K562 (cell line): ENCODE measurements at regions not wholly inside any gene's neighbourhood (a gene's known extent, or its start where the extent isn't known, plus 50 kb on each side); places are given as distances from the start of the nearest gene placed in this dataset.

Experiments
- GTF2A2 ChIP-seq: IDR thresholded peaks from 2 replicates; pipeline ENCODE4 v1.6.1; 2016; ENCODE audit warnings: mild to moderate bottlenecking, missing genetic modification characterization, missing compliant biosample characterization
- OTX1 ChIP-seq: fragments of 450-650 bp; formaldehyde crosslinking; IDR thresholded peaks from 2 replicates; pipeline ENCODE4 v1.4.0; 2022; ENCODE audit warnings: mild to moderate bottlenecking
- PRPF4 ChIP-seq: fragments of 200-400 bp; formaldehyde crosslinking; IDR thresholded peaks from one replicate; pipeline ENCODE4 v1.6.1; 2017; ENCODE audit warnings: low read length, low read depth, mild to moderate bottlenecking; ENCODE audit not compliant: insufficient read depth, poor library complexity, severe bottlenecking
- TAF1 ChIP-seq: IDR thresholded peaks from 2 replicates; pipeline ENCODE4 v1.6.1; 2011; ENCODE audit warnings: mild to moderate bottlenecking, low read length, moderate library complexity; ENCODE audit not compliant: insufficient read depth, control insufficient read depth, severe bottlenecking; ENCODE audit errors: extremely low read depth
- ZNF224 ChIP-seq: sonication (generic); formaldehyde crosslinking; IDR thresholded peaks from 2 replicates; pipeline ENCODE4 v1.8.0; 2022; ENCODE audit warnings: mild to moderate bottlenecking, missing genetic modification reagents
- TF ChIP-seq, protein P1 (sequence below): sonication (generic); formaldehyde crosslinking; IDR thresholded peaks from 2 replicates; pipeline ENCODE4 v1.9.0; 2022; ENCODE audit warnings: mild to moderate bottlenecking, missing genetic modification reagents
- TF ChIP-seq, protein P2 (sequence below), 3 experiments: IDR thresholded peaks in 2 of 3; conservative IDR thresholded peaks in 1 of 3; 2 replicates each; pipeline ENCODE4 v1.5.1; 2011 to 2012; ENCODE audit warnings: low read length in 3 of 3, mild to moderate bottlenecking in 3 of 3, control low read depth in 2 of 3, improper control_type of control experiment in 1 of 3, inconsistent platforms in 1 of 3, low read depth in 1 of 3, mixed read lengths in 1 of 3, moderate library complexity in 1 of 3; ENCODE audit not compliant: insufficient read depth in 2 of 3

DNA sequence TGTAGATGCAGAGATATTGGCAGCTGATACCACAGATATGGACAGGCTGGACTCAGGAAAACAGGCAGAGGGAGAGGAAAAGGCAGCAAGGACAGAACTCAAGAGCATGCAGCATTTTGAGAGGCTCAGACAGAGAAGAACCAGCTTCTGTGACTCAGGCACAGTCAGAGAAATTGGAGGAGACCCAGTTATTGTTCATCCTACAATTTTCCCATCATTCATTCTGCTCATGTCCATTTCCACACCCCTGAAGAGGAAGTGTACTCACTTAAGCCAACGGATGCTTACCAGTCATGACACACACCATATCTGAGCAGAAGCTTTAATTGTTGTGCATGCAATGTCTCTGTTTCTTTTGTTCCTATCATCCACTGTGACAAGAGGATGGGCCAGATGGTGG is 359.8 kb upstream of the HTR2A start:
- TF ChIP-seq OTX1 (CRISPR knock-in tag): no peak
- TF ChIP-seq PRPF4: no peak
- TF ChIP-seq, protein P1, sequence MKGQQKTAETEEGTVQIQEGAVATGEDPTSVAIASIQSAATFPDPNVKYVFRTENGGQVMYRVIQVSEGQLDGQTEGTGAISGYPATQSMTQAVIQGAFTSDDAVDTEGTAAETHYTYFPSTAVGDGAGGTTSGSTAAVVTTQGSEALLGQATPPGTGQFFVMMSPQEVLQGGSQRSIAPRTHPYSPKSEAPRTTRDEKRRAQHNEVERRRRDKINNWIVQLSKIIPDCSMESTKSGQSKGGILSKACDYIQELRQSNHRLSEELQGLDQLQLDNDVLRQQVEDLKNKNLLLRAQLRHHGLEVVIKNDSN: no peak
- no peak for TF ChIP-seq ZNF224 (CRISPR knock-in tag)
- TF ChIP-seq, protein P2, sequence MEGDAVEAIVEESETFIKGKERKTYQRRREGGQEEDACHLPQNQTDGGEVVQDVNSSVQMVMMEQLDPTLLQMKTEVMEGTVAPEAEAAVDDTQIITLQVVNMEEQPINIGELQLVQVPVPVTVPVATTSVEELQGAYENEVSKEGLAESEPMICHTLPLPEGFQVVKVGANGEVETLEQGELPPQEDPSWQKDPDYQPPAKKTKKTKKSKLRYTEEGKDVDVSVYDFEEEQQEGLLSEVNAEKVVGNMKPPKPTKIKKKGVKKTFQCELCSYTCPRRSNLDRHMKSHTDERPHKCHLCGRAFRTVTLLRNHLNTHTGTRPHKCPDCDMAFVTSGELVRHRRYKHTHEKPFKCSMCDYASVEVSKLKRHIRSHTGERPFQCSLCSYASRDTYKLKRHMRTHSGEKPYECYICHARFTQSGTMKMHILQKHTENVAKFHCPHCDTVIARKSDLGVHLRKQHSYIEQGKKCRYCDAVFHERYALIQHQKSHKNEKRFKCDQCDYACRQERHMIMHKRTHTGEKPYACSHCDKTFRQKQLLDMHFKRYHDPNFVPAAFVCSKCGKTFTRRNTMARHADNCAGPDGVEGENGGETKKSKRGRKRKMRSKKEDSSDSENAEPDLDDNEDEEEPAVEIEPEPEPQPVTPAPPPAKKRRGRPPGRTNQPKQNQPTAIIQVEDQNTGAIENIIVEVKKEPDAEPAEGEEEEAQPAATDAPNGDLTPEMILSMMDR (IDR thresholded peaks at IDR 0.05 in 2 of 3, conservative IDR thresholded peaks at IDR 0.05 in 1 of 3; ENCODE audit: insufficient read depth in 2 of 3, low read depth in 1 of 3, low read length in 3 of 3): no peak
- TF ChIP-seq TAF1: no peak
- TF ChIP-seq GTF2A2: no peak
